Astrocyte of the cerebellum (primary cell): ENCODE measurements at regions not wholly inside any gene's neighbourhood (a gene's known extent, or its start where the extent isn't known, plus 50 kb on each side); places are given as distances from the start of the nearest gene placed in this dataset.

Source experiments
- DNase-seq: peaks from one replicate; pipeline ENCODE4 v3.0.0-alpha.2; 2011; ENCODE audit warnings: low read depth
- H3K4me3 ChIP-seq: 2 replicates; pipeline ENCODE4 v1.5.1; 2011; ENCODE audit warnings: mild to moderate bottlenecking, low read depth, low read length, moderate library complexity
- in situ Hi-C: cut with HindIII; loops from 2 replicates; pipeline ENCODE4 v1.10.0; 2017; ENCODE audit warnings: low sequenced_read_pairs
- TF ChIP-seq, protein P1 (sequence below): IDR thresholded peaks from 2 replicates; pipeline ENCODE4 v1.5.1; 2012; ENCODE audit warnings: low read length, low read depth, moderate library complexity, mild to moderate bottlenecking; ENCODE audit errors: missing control alignments

GRCh38 chr5:136853971-136854370, 488.6 kb upstream of the TRPC7 start:
- in situ Hi-C loops, result no loop called here
- TF ChIP-seq, protein P1, sequence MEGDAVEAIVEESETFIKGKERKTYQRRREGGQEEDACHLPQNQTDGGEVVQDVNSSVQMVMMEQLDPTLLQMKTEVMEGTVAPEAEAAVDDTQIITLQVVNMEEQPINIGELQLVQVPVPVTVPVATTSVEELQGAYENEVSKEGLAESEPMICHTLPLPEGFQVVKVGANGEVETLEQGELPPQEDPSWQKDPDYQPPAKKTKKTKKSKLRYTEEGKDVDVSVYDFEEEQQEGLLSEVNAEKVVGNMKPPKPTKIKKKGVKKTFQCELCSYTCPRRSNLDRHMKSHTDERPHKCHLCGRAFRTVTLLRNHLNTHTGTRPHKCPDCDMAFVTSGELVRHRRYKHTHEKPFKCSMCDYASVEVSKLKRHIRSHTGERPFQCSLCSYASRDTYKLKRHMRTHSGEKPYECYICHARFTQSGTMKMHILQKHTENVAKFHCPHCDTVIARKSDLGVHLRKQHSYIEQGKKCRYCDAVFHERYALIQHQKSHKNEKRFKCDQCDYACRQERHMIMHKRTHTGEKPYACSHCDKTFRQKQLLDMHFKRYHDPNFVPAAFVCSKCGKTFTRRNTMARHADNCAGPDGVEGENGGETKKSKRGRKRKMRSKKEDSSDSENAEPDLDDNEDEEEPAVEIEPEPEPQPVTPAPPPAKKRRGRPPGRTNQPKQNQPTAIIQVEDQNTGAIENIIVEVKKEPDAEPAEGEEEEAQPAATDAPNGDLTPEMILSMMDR, result no peak
- H3K4me3 ChIP-seq, result no peak overlapping the region
- DNase-seq, result no peak

DNA sequence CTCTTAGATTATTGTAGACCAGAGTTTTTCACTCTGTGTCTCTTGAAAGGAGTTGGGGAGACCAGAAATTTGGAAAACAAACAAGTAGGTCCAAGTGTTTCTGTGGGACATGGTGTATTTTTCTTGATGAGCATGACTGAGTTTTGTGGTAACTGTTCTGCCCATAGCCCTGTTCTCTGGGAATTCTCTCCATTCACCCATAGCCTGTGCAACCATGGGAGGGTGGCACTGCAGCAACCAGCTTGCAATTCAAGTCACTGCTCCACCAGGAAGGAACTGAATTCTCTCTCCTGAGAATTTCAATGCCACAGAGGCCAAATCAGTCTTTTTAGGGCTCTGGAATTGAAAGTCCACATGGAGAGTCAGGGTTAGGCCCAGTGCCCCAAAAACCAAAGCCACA, 475.3 kb upstream of the TRPC7 start:
- H3K4me3 ChIP-seq, result no peak overlapping the region
- no peak for DNase-seq
- in situ Hi-C loops, result no loop called here
- TF ChIP-seq, protein P1, result no peak

DNA sequence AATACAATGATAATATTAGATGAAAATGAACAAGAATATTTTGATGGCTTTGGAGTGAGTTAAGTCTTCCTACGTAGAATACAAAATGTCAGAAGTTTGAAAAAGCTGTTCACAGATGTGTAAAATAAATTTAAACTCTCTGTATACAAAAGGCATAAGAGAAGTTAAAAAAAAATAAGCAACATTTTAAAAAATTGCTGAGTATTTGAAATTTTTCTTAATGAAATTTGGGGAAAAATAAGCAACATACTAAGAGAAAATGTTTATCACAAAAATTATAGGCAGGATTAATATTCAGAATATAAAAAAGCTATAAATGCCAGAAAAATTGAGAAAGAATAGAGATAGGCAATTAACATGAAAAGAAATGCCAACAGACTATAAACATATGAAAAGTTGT, 470.7 kb upstream of the TRPC7 start:
- no peak for DNase-seq
- in situ Hi-C loops, result no loop called here

DNA sequence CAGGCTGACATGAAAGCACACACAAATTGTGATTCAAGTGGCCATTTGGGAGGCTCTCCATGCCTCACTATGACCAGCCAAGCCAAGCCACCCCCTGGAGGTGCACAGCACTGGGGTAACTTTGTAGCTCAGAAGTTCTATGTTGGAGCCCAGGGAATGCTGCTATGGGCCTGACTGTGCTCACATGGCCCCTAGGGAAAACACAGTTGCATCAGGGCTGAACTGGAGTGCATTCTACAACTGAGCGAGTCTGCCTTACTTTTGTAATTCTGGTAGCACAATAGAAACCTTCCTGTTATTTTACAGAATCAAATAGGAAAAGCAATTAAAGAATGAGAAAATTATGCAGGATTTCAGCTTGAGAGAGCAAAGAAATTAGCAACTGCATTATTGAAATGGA, 455.5 kb upstream of the TRPC7 start:
- TF ChIP-seq, protein P1, result no peak
- in situ Hi-C loops, result loop anchor here (25.0 kb wide), 1 partner anchor 691 kb away; no protein-coding TSS in a partner anchor
- H3K4me3 ChIP-seq, result no peak overlapping the region
- no peak for DNase-seq

More for the DNA sequence above, 470.7 kb upstream of the TRPC7 start:
- TF ChIP-seq, protein P1, result no peak
- no peak overlapping the region for H3K4me3 ChIP-seq

GRCh38 chr5:136819526-136820302, 454.4 kb upstream of the TRPC7 start:
- no peak overlapping the region for H3K4me3 ChIP-seq
- no peak for DNase-seq
- TF ChIP-seq, protein P1, result no peak
- in situ Hi-C loops, result loop anchor here (25.0 kb wide), 1 partner anchor 693 kb away; no protein-coding TSS in a partner anchor

- DNase-seq, result no peak
- in situ Hi-C loops, result loop anchor here (25.0 kb wide), 1 partner anchor 696 kb away; no protein-coding TSS in a partner anchor
- TF ChIP-seq, protein P1, result no peak
- H3K4me3 ChIP-seq, result no peak overlapping the region
Observed at GRCh38 chr5:136816327-136816726, 451.0 kb upstream of the TRPC7 start.
